ENCODE measurements at regions not wholly inside any gene's neighbourhood (a gene's known extent, or its start where the extent isn't known, plus 50 kb on each side); places are given as distances from the start of the nearest gene placed in this dataset.
A peak's percentile ranks its signal among the peaks of the same experiment; 100 is the strongest.
"Not testable (repeated sequence)": the region's sequence is repeated elsewhere in the genome, so short reads cannot be mapped to it uniquely, and the experiment has no call there.

DNA sequence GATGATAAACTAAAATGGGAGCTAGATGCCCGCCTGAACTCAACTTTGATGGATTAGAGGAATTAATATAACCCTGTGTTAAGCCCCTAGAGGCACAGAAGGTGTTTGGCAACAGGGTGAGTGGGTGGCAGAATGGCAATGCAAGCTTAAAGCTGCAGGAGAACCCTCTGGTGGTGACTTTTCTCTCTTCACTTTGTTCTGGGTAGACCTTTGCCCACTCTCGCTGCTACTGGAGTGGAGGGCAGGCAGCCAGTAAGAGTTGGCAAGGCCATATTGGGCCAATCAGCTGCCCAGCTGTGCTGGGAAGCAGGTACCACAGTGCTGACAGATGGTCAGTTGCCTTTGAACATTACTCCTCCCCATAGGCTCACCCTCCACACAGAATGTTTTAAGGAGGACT lies 468.2 kb downstream of the MMUT start:
- no peaks in the 10 kb centered on the region for H3K36me3 ChIP-seq (ENCODE audit: insufficient read depth, low read length)
- ChIA-PET CTCF (ENCODE audit: partially characterized antibody) (no interaction called here), POLR2A (ENCODE audit: partially characterized antibody) (no interaction called here)
- Mint-ChIP-seq H3K27me3 (no peaks in the 10 kb centered on the region), H3K4me1 (no peaks in the 10 kb centered on the region), H3K4me3 (no peak overlapping the region), H3K27ac (no peak overlapping the region), H3K9me3 (peaks cover 0 to 11% (median 6%) of the 10 kb centered on the region in 8 donors), H3K36me3 (no peaks in the 10 kb centered on the region)
- H3K27ac ChIP-seq (ENCODE audit: low read depth, low read length) = no peak overlapping the region
- H3K27me3 ChIP-seq (ENCODE audit: insufficient read depth, low read length) = no peaks in the 10 kb centered on the region
- intact Hi-C loops (cut with micrococcal nuclease) = no loop called here
- no peak overlapping the region for H3K4me3 ChIP-seq (ENCODE audit: low read length in 2 of 2)
- no peak for DNase-seq
- H3K9me3 ChIP-seq (ENCODE audit: control insufficient read depth in 1 of 2, low read length in 2 of 2) = peaks cover 0 to 6% of the 10 kb centered on the region in 2 donors
- no peaks in the 10 kb centered on the region for H3K4me1 ChIP-seq (ENCODE audit: insufficient read depth, low read length)

DNA sequence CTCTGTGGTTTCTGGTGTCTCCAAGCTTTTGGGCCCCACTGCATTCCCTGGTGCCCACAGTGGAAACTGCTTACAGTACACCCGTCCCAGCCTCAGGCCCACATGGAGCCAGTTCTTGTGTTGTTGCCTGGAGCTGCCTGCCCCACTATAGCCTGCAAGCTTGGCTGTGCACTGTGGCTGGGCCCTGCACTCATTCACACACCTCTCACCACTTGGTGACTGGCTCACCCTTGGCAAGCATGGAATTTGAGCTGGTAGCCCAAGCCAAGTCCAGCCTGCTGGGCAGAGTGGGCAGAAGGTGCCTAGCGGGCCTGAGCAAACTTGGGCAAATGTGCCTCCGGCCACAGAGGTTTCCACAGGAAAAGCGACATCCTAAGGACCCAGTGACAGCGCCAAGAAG lies 472.3 kb downstream of the MMUT start:
- ChIA-PET POLR2A (ENCODE audit: partially characterized antibody) (no interaction called here), CTCF (ENCODE audit: partially characterized antibody) (no interaction called here)
- H3K27ac Mint-ChIP-seq = no peak overlapping the region
- H3K27me3 Mint-ChIP-seq = no peaks in the 10 kb centered on the region
- H3K36me3 ChIP-seq (ENCODE audit: insufficient read depth, low read length) = no peaks in the 10 kb centered on the region
- peaks cover 0 to 6% of the 10 kb centered on the region in 2 donors for H3K9me3 ChIP-seq (ENCODE audit: control insufficient read depth in 1 of 2, low read length in 2 of 2)
- H3K36me3 Mint-ChIP-seq = no peaks in the 10 kb centered on the region
- H3K27me3 ChIP-seq (ENCODE audit: insufficient read depth, low read length) = no peaks in the 10 kb centered on the region
- no peak overlapping the region for H3K4me3 ChIP-seq (ENCODE audit: low read length in 2 of 2)
- H3K4me1 ChIP-seq (ENCODE audit: insufficient read depth, low read length) = no peaks in the 10 kb centered on the region
- H3K27ac ChIP-seq (ENCODE audit: low read depth, low read length) = no peak overlapping the region
- DNase-seq = no peak
- H3K9me3 Mint-ChIP-seq = peaks cover 0 to 16% (median 7%) of the 10 kb centered on the region in 8 donors
- no peak overlapping the region for H3K4me3 Mint-ChIP-seq
- no peaks in the 10 kb centered on the region for H3K4me1 Mint-ChIP-seq
- intact Hi-C loops (cut with micrococcal nuclease) = no loop called here

DNA sequence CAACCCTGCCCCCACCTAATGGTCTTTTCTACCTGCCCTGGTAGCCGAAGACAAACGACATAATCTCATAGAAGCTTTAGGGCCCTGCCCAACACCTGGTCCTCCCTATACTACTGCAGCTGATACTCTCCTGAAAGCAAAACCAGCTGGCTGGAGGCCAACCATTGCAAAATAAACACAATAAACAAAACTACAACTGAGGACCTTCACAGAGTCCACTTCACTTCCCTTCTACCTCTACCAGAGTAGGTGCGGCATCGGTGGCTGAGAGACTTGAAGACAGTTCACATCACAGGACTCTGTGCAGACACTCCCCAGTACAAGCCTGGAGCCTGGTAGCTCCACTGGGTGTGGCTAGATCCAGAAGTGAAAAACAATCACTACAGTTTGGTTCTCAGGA lies 476.2 kb downstream of the MMUT start:
- Histone ChIP-seq H3K27me3 (ENCODE audit: insufficient read depth, low read length) (no peaks in the 10 kb centered on the region), H3K27ac (ENCODE audit: low read depth, low read length) (no peak overlapping the region), H3K36me3 (ENCODE audit: insufficient read depth, low read length) (no peaks in the 10 kb centered on the region), H3K4me3 (ENCODE audit: low read length in 2 of 2) (no peak overlapping the region), H3K4me1 (ENCODE audit: insufficient read depth, low read length) (no peaks in the 10 kb centered on the region), H3K9me3 (ENCODE audit: control insufficient read depth in 1 of 2, low read length in 2 of 2) (peaks cover 0 to 6% of the 10 kb centered on the region in 2 donors)
- POLR2A ChIA-PET (ENCODE audit: partially characterized antibody) = no interaction called here
- Mint-ChIP-seq H3K36me3 (no peaks in the 10 kb centered on the region), H3K27me3 (no peaks in the 10 kb centered on the region), H3K27ac (peak overlapping the region in 1 of 7 donors; percentile 62), H3K9me3 (peaks cover 0 to 21% (median 13%) of the 10 kb centered on the region in 8 donors), H3K4me3 (no peak overlapping the region), H3K4me1 (no peaks in the 10 kb centered on the region)
- no peak for DNase-seq
- intact Hi-C loops (cut with micrococcal nuclease) = no loop called here
- CTCF ChIA-PET (ENCODE audit: partially characterized antibody) = no interaction called here

DNA sequence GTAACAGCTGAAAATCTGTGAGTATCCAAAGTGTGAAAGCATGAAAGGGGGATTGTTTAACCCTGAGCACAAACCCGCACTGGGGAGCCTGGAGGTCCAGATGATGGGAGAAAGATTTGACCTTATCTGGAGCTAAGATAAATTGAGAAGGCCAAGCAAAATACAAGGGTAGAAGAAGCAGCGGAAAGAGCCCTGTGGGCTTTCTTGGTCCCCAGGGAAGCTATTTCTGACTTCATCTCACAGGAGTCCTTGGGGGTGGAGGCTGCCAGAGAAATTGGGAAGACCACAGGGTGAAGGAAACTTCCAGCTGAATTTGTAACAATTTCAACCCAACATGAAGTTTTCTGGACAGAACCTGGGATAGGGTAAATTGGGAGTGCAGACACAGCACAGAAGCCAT lies 476.9 kb downstream of the MMUT start:
- intact Hi-C loops (cut with micrococcal nuclease) = no loop called here
- H3K27ac Mint-ChIP-seq = no peak overlapping the region

DNA sequence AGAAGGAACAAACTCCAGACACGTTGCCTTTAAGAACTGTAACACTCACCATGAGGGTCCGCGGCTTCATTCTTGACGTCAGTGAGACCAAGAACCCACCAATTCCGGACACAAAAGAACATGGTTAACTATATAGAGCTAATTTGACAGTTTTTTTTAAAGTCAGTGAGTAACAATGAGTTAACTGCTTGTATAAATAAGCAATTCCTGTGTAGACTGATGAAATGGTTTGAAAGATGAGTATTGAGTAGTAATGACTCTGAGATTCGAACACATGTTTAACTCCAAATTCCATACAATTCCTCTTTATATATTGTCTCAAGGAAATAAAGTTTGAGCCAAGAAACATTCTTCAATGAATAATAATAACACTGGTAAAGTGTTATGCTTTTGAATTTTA lies 478.0 kb downstream of the MMUT start:
- H3K27me3 Mint-ChIP-seq = no peaks in the 10 kb centered on the region
- no peaks in the 10 kb centered on the region for H3K4me1 Mint-ChIP-seq
- peaks cover 0 to 21% (median 13%) of the 10 kb centered on the region in 8 donors for H3K9me3 Mint-ChIP-seq
- Histone ChIP-seq H3K27ac (ENCODE audit: low read depth, low read length) (no peak overlapping the region), H3K36me3 (ENCODE audit: insufficient read depth, low read length) (no peaks in the 10 kb centered on the region), H3K4me3 (ENCODE audit: low read length in 2 of 2) (no peak overlapping the region), H3K9me3 (ENCODE audit: control insufficient read depth in 1 of 2, low read length in 2 of 2) (no peaks in the 10 kb centered on the region), H3K27me3 (ENCODE audit: insufficient read depth, low read length) (no peaks in the 10 kb centered on the region), H3K4me1 (ENCODE audit: insufficient read depth, low read length) (no peaks in the 10 kb centered on the region)
- POLR2A ChIA-PET (ENCODE audit: partially characterized antibody) = no interaction called here
- DNase-seq = no peak
- H3K27ac Mint-ChIP-seq = no peak overlapping the region
- intact Hi-C loops (cut with micrococcal nuclease) = no loop called here
- CTCF ChIA-PET (ENCODE audit: partially characterized antibody) = no interaction called here
- H3K4me3 Mint-ChIP-seq = no peak overlapping the region
- no peaks in the 10 kb centered on the region for H3K36me3 Mint-ChIP-seq

More for the DNA sequence above, 476.9 kb downstream of the MMUT start:
- Histone ChIP-seq H3K9me3 (ENCODE audit: control insufficient read depth in 1 of 2, low read length in 2 of 2) (peaks cover 0 to 6% of the 10 kb centered on the region in 2 donors), H3K4me3 (ENCODE audit: low read length in 2 of 2) (no peak overlapping the region), H3K27ac (ENCODE audit: low read depth, low read length) (no peak overlapping the region), H3K36me3 (ENCODE audit: insufficient read depth, low read length) (no peaks in the 10 kb centered on the region), H3K27me3 (ENCODE audit: insufficient read depth, low read length) (no peaks in the 10 kb centered on the region), H3K4me1 (ENCODE audit: insufficient read depth, low read length) (no peaks in the 10 kb centered on the region)
- DNase-seq = no peak
- Mint-ChIP-seq H3K27me3 (no peaks in the 10 kb centered on the region), H3K36me3 (no peaks in the 10 kb centered on the region), H3K4me3 (no peak overlapping the region), H3K4me1 (no peaks in the 10 kb centered on the region), H3K9me3 (peaks cover 0 to 21% (median 13%) of the 10 kb centered on the region in 8 donors)
- CTCF ChIA-PET (ENCODE audit: partially characterized antibody) = no interaction called here
- POLR2A ChIA-PET (ENCODE audit: partially characterized antibody) = no interaction called here

DNA sequence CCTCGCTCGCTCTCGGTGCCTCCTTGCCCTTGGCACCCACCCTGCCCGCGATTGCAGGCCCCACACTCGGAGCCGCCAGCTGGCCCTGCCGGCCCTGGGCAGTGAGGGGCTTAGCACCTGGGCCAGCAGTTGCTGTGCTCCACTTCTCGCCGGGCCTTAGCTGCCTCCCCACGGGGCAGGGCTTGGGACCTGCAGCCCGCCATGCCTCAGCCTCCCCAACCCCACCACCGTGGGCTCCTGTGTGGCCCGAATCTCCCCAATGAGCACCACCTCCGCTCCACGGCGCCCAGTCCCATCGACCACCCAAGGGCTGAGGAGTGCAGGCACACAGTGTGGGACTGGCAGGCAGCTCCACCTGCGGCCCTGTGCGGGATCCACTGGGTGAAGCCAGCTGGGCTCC lies 479.1 kb downstream of the MMUT start:
- POLR2A ChIA-PET (ENCODE audit: partially characterized antibody); H3K27ac Mint-ChIP-seq; H3K36me3 ChIP-seq (ENCODE audit: insufficient read depth, low read length); H3K4me1 Mint-ChIP-seq; H3K4me3 Mint-ChIP-seq; DNase-seq; H3K27me3 ChIP-seq (ENCODE audit: insufficient read depth, low read length); H3K36me3 Mint-ChIP-seq; intact Hi-C loops (cut with micrococcal nuclease); H3K9me3 ChIP-seq (ENCODE audit: control insufficient read depth in 1 of 2, low read length in 2 of 2); CTCF ChIA-PET (ENCODE audit: partially characterized antibody); H3K4me3 ChIP-seq (ENCODE audit: low read length in 2 of 2); H3K4me1 ChIP-seq (ENCODE audit: insufficient read depth, low read length); H3K27ac ChIP-seq (ENCODE audit: low read depth, low read length); H3K27me3 Mint-ChIP-seq: not testable (repeated sequence)
- peaks cover 0 to 19% (median 12%) of the 10 kb centered on the region in 8 donors for H3K9me3 Mint-ChIP-seq

DNA sequence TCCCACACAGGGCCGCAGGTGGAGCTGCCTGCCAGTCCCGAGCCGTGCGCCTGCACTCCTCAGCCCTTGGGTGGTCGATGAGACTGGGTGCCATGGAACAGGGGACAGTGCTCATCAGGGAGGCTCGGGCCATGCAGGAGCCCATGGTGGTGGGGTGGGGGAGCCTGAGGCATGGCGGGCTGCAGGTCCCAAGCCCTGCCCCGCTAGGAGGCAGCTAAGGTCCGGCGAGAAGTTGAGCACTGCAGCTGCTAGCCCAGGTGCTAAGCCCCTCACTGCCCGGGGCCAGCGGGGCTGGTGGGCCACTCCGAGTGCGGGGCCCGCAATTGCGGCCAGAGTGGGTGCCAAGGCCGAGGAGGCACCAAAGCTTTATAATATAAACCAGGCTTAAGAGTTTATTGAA lies 479.7 kb downstream of the MMUT start:
- DNase-seq = no peak
- H3K9me3 Mint-ChIP-seq = peaks cover 0 to 16% (median 12%) of the 10 kb centered on the region in 8 donors
- POLR2A ChIA-PET (ENCODE audit: partially characterized antibody) = no interaction called here
- no peak overlapping the region for H3K27ac Mint-ChIP-seq
- H3K27me3 Mint-ChIP-seq = no peaks in the 10 kb centered on the region
- H3K4me1 Mint-ChIP-seq = no peaks in the 10 kb centered on the region
- CTCF ChIA-PET (ENCODE audit: partially characterized antibody) = no interaction called here
- H3K4me1 ChIP-seq (ENCODE audit: insufficient read depth, low read length) = no peaks in the 10 kb centered on the region
- no peak overlapping the region for H3K4me3 Mint-ChIP-seq
- H3K36me3 Mint-ChIP-seq = no peaks in the 10 kb centered on the region
- no peaks in the 10 kb centered on the region for H3K27me3 ChIP-seq (ENCODE audit: insufficient read depth, low read length)
- H3K36me3 ChIP-seq (ENCODE audit: insufficient read depth, low read length) = no peaks in the 10 kb centered on the region
- no peaks in the 10 kb centered on the region for H3K9me3 ChIP-seq (ENCODE audit: control insufficient read depth in 1 of 2, low read length in 2 of 2)
- intact Hi-C loops (cut with micrococcal nuclease) = no loop called here
- no peak overlapping the region for H3K27ac ChIP-seq (ENCODE audit: low read depth, low read length)
- no peak overlapping the region for H3K4me3 ChIP-seq (ENCODE audit: low read length in 2 of 2)

DNA sequence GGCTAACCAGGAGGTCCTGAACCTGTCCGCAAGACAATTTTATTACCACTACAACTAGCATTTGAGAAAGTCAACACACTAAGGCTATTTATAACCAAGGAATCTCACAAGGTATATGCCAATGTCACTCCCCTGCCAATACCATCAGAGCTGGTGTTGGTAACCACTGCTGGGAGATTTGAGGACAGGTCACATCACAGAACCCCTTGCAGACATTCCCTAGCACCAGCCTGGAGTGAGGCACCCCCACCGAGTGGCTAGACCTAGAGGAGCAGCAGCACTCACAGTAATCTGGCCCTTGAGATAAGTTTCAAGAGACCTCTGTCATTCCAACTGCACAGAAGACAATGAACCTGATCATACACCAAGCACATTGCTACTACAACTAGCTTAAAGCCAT lies 483.2 kb downstream of the MMUT start:
- DNase-seq = no peak
- Mint-ChIP-seq H3K27me3 (no peaks in the 10 kb centered on the region), H3K4me1 (no peaks in the 10 kb centered on the region), H3K9me3 (peaks cover 2 to 16% (median 5%) of the 10 kb centered on the region in 8 donors), H3K27ac (no peak overlapping the region), H3K4me3 (no peak overlapping the region), H3K36me3 (no peaks in the 10 kb centered on the region)
- Histone ChIP-seq H3K4me1 (ENCODE audit: insufficient read depth, low read length) (no peaks in the 10 kb centered on the region), H3K27me3 (ENCODE audit: insufficient read depth, low read length) (no peaks in the 10 kb centered on the region), H3K27ac (ENCODE audit: low read depth, low read length) (no peak overlapping the region), H3K36me3 (ENCODE audit: insufficient read depth, low read length) (no peaks in the 10 kb centered on the region), H3K9me3 (ENCODE audit: control insufficient read depth in 1 of 2, low read length in 2 of 2) (no peaks in the 10 kb centered on the region), H3K4me3 (ENCODE audit: low read length in 2 of 2) (no peak overlapping the region)
- ChIA-PET POLR2A (ENCODE audit: partially characterized antibody) (no interaction called here), CTCF (ENCODE audit: partially characterized antibody) (no interaction called here)
- intact Hi-C loops (cut with micrococcal nuclease) = no loop called here
